ENCODE measurements at regions not wholly inside any gene's neighbourhood (a gene's known extent, or its start where the extent isn't known, plus 50 kb on each side); places are given as distances from the start of the nearest gene placed in this dataset.

DNA sequence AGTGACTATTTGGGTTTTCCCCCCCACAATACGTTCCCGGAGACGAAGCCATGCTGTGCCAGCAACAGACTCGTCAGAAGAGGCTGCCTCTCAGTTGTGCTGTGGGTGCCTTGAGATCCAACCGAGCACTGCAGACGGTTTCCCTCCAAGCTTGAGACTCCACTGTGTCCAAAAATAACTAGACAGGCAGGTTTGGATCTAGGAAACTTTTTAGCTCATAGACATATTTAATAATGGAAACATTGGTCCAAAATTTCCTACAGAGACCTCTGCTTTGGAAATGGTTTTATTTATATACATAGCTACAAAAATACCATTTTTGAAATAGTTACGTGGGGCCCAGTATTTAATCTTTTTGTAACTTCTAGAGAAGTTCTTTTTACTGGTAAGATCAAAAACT is 63.1 kb upstream of the SPATS2L start:
- ChIA-PET CTCF (no interaction called here), POLR2A (ENCODE audit: low non-redundant PET) (no interaction called here)
- H3K27ac ChIP-seq, result no peak overlapping the region
- TF ChIP-seq, protein P1, sequence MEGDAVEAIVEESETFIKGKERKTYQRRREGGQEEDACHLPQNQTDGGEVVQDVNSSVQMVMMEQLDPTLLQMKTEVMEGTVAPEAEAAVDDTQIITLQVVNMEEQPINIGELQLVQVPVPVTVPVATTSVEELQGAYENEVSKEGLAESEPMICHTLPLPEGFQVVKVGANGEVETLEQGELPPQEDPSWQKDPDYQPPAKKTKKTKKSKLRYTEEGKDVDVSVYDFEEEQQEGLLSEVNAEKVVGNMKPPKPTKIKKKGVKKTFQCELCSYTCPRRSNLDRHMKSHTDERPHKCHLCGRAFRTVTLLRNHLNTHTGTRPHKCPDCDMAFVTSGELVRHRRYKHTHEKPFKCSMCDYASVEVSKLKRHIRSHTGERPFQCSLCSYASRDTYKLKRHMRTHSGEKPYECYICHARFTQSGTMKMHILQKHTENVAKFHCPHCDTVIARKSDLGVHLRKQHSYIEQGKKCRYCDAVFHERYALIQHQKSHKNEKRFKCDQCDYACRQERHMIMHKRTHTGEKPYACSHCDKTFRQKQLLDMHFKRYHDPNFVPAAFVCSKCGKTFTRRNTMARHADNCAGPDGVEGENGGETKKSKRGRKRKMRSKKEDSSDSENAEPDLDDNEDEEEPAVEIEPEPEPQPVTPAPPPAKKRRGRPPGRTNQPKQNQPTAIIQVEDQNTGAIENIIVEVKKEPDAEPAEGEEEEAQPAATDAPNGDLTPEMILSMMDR (conservative IDR thresholded peaks at IDR 0.05; ENCODE audit: low read depth), result no peak
- no peak for DNase-seq (ENCODE audit: low spot score)

DNA sequence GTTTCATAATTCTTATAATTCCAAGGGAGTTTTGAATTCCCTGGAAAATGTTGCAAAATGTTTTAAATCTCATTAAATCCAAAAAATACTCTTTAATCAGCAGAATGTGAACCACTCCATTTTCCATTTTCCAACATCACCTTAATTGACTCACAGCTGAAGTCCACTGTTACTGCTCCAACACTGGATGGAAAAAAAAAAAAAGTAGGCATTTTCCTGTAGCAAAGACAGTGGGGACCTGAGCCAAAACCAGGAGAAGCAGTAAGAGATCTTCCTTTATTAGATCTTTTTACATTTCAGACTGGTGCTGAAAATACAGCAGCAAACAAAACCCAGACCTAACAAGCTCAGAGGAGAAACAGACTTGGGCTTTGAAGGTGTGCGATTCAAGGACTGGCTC is 62.4 kb upstream of the SPATS2L start:
- no peak overlapping the region for H3K27ac ChIP-seq
- CTCF ChIA-PET, result interaction anchor here (0.6 kb wide), 1 partner anchor 17 kb away, joined by 3 read pairs; no protein-coding TSS in a partner anchor
- TF ChIP-seq, protein P1 (conservative IDR thresholded peaks at IDR 0.05; ENCODE audit: low read depth), result no peak
- POLR2A ChIA-PET (ENCODE audit: low non-redundant PET), result no interaction called here
- no peak for DNase-seq (ENCODE audit: low spot score)

DNA sequence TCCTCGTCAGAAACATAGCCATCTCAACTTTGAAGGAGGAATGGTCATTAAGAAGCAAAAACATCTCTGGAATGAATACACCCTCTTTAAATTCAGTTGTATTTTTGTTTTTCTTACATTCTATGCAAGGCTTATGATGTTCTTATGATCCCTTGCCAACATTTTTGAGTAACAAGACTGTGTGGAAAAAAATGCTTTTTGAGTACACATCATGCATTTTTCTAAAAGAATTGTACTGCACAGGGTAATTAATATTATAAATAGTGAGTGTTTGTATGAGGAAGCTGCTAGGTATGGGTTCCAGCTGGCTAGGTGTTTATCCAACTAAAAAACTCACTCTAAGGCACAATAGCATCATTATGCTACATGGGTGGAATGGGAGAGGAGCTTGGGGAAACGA is 59.0 kb upstream of the SPATS2L start:
- DNase-seq (ENCODE audit: low spot score), result no peak
- TF ChIP-seq, protein P1 (conservative IDR thresholded peaks at IDR 0.05; ENCODE audit: low read depth), result no peak
- CTCF ChIA-PET, result no interaction called here
- POLR2A ChIA-PET (ENCODE audit: low non-redundant PET), result no interaction called here
- no peak overlapping the region for H3K27ac ChIP-seq

DNA sequence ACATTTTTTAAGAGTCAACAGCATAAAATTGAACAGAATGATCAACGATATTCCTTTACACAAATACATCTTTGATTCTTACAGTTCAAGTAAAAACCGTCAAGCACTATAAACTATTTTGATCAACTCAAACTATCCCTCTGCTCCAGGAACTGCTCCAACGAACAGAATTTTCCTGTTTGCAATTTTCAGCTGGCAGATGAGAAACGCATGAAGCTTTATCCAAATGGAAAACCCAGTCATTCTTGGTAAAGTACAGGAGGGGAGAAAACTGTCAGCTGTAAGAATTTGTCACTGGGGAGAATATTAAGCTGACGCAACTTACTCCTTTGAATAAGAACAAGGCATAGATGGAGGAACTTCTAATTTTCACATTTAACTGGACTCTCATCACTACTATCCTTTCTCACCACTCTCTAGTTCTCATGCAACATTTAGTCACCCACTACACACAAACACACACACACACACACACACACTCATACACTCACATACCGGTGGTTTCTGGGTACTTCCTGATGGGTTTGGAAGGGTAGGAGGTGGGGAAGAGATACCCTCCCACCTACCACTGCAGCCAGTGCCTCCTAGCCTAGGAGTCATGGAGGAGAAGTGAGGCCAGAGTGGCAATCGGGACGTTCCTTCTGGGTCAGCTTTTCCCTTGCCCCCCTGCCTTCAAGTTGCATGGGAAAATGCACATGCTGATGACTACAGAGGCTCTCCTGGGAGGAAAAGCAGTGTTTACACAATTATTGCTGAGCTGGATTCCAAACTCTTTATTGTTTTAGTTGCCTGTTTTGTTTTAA is 54.0 kb upstream of the SPATS2L start:
- ChIA-PET POLR2A (ENCODE audit: low non-redundant PET) (no interaction called here), CTCF (interaction anchor here (0.6 kb wide), 1 partner anchor 132 kb away, joined by 3 read pairs; no protein-coding TSS in a partner anchor)
- DNase-seq (ENCODE audit: low spot score), result no peak
- no peak overlapping the region for H3K27ac ChIP-seq
- TF ChIP-seq, protein P1 (conservative IDR thresholded peaks at IDR 0.05; ENCODE audit: low read depth), result no peak

DNA sequence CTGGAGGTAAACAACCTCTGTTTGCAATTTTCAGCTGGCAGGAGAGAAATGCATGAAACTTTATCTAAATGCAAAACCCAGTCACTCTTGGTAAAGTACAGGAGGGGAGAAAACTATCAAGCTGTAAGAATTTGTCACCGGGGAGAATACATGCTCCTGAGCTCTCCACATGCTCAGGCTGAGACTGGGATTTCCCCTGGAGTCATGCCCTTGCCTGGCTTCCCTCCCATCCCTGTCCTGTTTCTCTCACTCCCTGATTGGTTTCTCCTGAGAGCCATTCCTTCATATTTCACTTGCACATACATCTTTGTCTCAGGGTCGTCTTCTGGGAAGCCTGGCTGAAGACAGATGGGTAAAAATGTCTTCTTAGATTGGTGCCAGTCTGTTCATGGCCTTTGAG is 52.9 kb upstream of the SPATS2L start:
- TF ChIP-seq, protein P1 (conservative IDR thresholded peaks at IDR 0.05; ENCODE audit: low read depth), result no peak
- DNase-seq (ENCODE audit: low spot score), result no peak
- H3K27ac ChIP-seq, result no peak overlapping the region
- CTCF ChIA-PET, result no interaction called here
- POLR2A ChIA-PET (ENCODE audit: low non-redundant PET), result no interaction called here

DNA sequence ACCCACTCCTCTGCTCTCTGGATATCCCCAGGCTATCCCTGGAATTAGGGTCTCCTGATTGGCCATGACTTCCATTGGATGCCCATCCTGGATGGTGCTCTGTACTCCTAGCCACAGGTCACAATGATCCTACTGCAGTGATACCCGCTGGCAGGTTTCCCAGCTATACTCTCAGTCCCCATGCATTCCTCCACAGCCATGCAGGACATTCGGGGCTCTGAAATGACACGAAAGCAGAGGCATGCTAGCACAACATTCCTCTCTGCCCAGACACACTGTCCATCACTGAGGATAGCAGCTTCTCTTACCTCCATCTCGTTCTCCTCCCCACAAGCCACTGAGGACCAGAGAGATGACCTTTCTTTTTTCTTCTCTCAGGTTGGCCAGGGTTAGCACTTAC is 51.7 kb upstream of the SPATS2L start:
- TF ChIP-seq, protein P1 (conservative IDR thresholded peaks at IDR 0.05; ENCODE audit: low read depth), result no peak
- no peak overlapping the region for H3K27ac ChIP-seq
- ChIA-PET CTCF (interaction anchor here (0.6 kb wide), 1 partner anchor 61 kb away, joined by 7 read pairs; no protein-coding TSS in a partner anchor), POLR2A (ENCODE audit: low non-redundant PET) (no interaction called here)
- no peak for DNase-seq (ENCODE audit: low spot score)
